PC-3 (cell line): ENCODE measurements at regions not wholly inside any gene's neighbourhood (a gene's known extent, or its start where the extent isn't known, plus 50 kb on each side); places are given as distances from the start of the nearest gene placed in this dataset.

ENCODE experiments used
- ATAC-seq: fragments of 200-7000 bp; cut with Tn5 transposase; 2 replicates; pipeline ENCODE4 v1.9.1; 2020; ENCODE audit warnings: mild to moderate bottlenecking, moderate library complexity
- BruUV-seq: library from RNA; stranded (reverse); fragments of 400-500 nt; replicated peaks from 2 replicates; lab custom pipeline; 2021; lab: Mats Ljungman, UMichigan
- CTCF ChIA-PET: fragments of 300-600 bp; sonication (Branson Sonifier 250); formaldehyde crosslinking; loops from one replicate; lab custom pipeline; 2022; ENCODE audit warnings: antibody characterized with exemption; lab: Charles Lee
- POLR2A ChIA-PET: fragments of 300-600 bp; sonication (Branson Sonifier 250); formaldehyde crosslinking; loops from one replicate; lab custom pipeline; 2022; ENCODE audit warnings: antibody characterized with exemption; ENCODE audit not compliant: unreplicated experiment; lab: Charles Lee
- DNase-seq: peaks from one replicate; pipeline ENCODE4 v3.0.0-alpha.2; 2015
- H2AFZ ChIP-seq: fragments of 300-600 bp; sonication (generic); 2 replicates; pipeline ENCODE4 v1.6.0; 2016; ENCODE audit warnings: antibody characterized with exemption, low read length
- H3F3A ChIP-seq: fragments of 300-600 bp; sonication (generic); one replicate; pipeline ENCODE4 v1.6.0; 2017; ENCODE audit warnings: antibody characterized with exemption, low read length, control low read depth, mild to moderate bottlenecking; ENCODE audit not compliant: unreplicated experiment
- H3K27ac ChIP-seq: fragments of 300-600 bp; sonication (generic); 2 replicates; pipeline ENCODE4 v1.5.1; 2016; ENCODE audit warnings: mild to moderate bottlenecking, low read length
- H3K27me3 ChIP-seq: fragments of 300-600 bp; sonication (generic); 2 replicates; pipeline ENCODE4 v1.6.1; 2016; ENCODE audit warnings: low read length, mixed read lengths
- H3K36me3 ChIP-seq: fragments of 300-600 bp; sonication (generic); 2 replicates; pipeline ENCODE4 v1.6.1; 2016; ENCODE audit warnings: low read depth, mixed run types, low read length, mixed read lengths
- H3K4me1 ChIP-seq: fragments of 300-600 bp; sonication (generic); 2 replicates; pipeline ENCODE4 v1.5.1; 2016; ENCODE audit warnings: low read length; ENCODE audit not compliant: insufficient read depth
- H3K4me2 ChIP-seq: fragments of 300-600 bp; sonication (generic); 2 replicates; pipeline ENCODE4 v1.6.0; 2016; ENCODE audit warnings: low read length
- H3K4me3 ChIP-seq: fragments of 300-600 bp; sonication (generic); 2 replicates; pipeline ENCODE4 v1.5.1; 2016; ENCODE audit warnings: mild to moderate bottlenecking, low read length, mixed read lengths
- H3K79me2 ChIP-seq: fragments of 300-600 bp; sonication (generic); 2 replicates; pipeline ENCODE4 v1.6.1; 2017; ENCODE audit warnings: low read length, mixed read lengths
- H3K9ac ChIP-seq: fragments of 300-600 bp; sonication (generic); 2 replicates; pipeline ENCODE4 v1.6.0; 2016; ENCODE audit warnings: mild to moderate bottlenecking, low read length
- H3K9me2 ChIP-seq: fragments of 300-600 bp; sonication (generic); replicated peaks from 2 replicates; pipeline ENCODE4 v1.6.1; 2016; ENCODE audit warnings: mixed run types, low read length, mixed read lengths
- H3K9me3 ChIP-seq: fragments of 300-600 bp; sonication (generic); 2 replicates; pipeline ENCODE4 v1.6.1; 2016; ENCODE audit warnings: low read length, mixed read lengths
- H4K20me1 ChIP-seq: fragments of 300-600 bp; sonication (generic); 2 replicates; pipeline ENCODE4 v1.6.1; 2016; ENCODE audit warnings: low read length, mixed read lengths
- EZH2 ChIP-seq: fragments of 300-600 bp; sonication (generic); IDR thresholded peaks from one replicate; pipeline ENCODE4 v1.6.1; 2017; ENCODE audit warnings: antibody characterized with exemption, mild to moderate bottlenecking, low read length; ENCODE audit not compliant: unreplicated experiment
- EZH2phosphoT487 ChIP-seq: fragments of 300-600 bp; sonication (generic); IDR thresholded peaks from 2 replicates; pipeline ENCODE4 v1.6.1; 2018; ENCODE audit warnings: mild to moderate bottlenecking, antibody characterized with exemption, low read length, borderline replicate concordance
- intact Hi-C: fragments of 100-400 bp; cut with micrococcal nuclease; formaldehyde crosslinking; loops from 2 replicates; pipeline ENCODE4 v1.9.0; 2023
- TF ChIP-seq, protein P1 (sequence below): fragments of 300-600 bp; sonication (generic); conservative IDR thresholded peaks from 2 replicates; pipeline ENCODE4 v1.5.1; 2017; ENCODE audit warnings: antibody characterized with exemption, low read depth, mild to moderate bottlenecking, low read length

DNA sequence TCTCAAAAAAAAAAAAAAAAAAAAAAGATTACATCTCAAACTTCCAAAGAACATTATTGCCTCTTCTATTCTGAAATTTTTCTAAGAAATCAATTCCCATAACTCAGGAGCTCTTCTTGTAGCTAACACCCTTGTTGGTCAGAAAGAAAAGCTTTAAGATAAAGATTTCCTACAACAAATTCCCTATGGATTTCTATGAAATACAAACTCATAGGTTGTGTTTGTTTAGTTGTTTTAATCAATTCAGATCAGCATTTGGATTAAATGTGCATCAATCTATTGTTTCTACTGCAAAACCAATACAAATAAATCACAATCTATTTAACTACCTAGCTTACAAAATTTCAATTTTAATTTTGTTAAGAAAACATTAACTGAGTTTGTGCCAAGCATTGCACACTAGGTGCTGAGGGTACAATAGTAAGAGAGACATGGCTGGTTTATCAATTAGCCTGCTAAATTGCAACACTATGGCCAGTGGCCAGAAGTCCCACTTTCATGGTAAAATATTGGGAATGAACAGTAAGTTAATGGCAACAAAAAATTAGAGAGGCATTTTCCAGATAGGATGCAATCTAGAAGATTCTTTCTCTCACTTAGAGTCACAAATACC lies 80.2 kb upstream of the MYCN start:
- Histone ChIP-seq H3K36me3 (no peaks in the 10 kb centered on the region), H3K9ac (no peak overlapping the region), H3K9me2 (no peaks in the 10 kb centered on the region), H3K4me1 (no peaks in the 10 kb centered on the region), H3K9me3 (no peaks in the 10 kb centered on the region), H4K20me1 (no peaks in the 10 kb centered on the region), H3K27me3 (no peaks in the 10 kb centered on the region), H3F3A (no peaks in the 10 kb centered on the region), H3K27ac (no peak overlapping the region), H3K4me2 (no peak overlapping the region), H2AFZ (no peak overlapping the region), H3K4me3 (no peak overlapping the region), H3K79me2 (no peaks in the 10 kb centered on the region)
- no peak for ATAC-seq
- BruUV-seq: no TSS peak
- CTCF ChIA-PET: no interaction called here
- POLR2A ChIA-PET: no interaction called here
- DNase-seq: no peak
- TF ChIP-seq EZH2phosphoT487 (no peak), EZH2 (no peak)
- TF ChIP-seq, protein P1, sequence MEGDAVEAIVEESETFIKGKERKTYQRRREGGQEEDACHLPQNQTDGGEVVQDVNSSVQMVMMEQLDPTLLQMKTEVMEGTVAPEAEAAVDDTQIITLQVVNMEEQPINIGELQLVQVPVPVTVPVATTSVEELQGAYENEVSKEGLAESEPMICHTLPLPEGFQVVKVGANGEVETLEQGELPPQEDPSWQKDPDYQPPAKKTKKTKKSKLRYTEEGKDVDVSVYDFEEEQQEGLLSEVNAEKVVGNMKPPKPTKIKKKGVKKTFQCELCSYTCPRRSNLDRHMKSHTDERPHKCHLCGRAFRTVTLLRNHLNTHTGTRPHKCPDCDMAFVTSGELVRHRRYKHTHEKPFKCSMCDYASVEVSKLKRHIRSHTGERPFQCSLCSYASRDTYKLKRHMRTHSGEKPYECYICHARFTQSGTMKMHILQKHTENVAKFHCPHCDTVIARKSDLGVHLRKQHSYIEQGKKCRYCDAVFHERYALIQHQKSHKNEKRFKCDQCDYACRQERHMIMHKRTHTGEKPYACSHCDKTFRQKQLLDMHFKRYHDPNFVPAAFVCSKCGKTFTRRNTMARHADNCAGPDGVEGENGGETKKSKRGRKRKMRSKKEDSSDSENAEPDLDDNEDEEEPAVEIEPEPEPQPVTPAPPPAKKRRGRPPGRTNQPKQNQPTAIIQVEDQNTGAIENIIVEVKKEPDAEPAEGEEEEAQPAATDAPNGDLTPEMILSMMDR: no peak
- intact Hi-C loops: no loop called here

DNA sequence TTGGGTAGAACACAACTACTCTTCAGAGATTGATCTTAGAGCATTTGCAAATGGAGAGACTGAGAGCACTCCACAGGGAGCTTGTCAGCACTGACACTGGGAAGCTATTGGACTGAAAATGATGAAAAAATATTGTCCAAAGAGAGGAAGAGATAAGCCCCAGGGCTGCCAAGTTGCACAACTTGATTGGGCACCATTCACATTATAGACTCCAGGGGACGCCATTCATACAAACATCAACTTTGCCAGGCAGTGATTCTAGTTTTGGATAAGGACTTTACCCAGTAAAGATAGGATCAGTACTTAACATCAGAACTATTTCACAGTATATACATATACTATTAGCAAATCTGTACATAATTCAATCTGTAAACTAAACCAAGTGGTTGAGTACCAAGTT lies 79.6 kb upstream of the MYCN start:
- ATAC-seq (no peak), DNase-seq (no peak)
- no peak overlapping the region for H3K4me2 ChIP-seq
- no peak overlapping the region for H3K27ac ChIP-seq
- H2AFZ ChIP-seq: no peak overlapping the region
- H3K79me2 ChIP-seq: no peaks in the 10 kb centered on the region
- CTCF ChIA-PET: no interaction called here
- no peaks in the 10 kb centered on the region for H3K36me3 ChIP-seq
- intact Hi-C loops: no loop called here
- POLR2A ChIA-PET: no interaction called here
- H3K4me3 ChIP-seq: no peak overlapping the region
- TF ChIP-seq, protein P1: no peak
- TF ChIP-seq EZH2phosphoT487 (no peak), EZH2 (no peak)
- H3K9me3 ChIP-seq: no peaks in the 10 kb centered on the region
- no peaks in the 10 kb centered on the region for H3K9me2 ChIP-seq
- H3K4me1 ChIP-seq: no peaks in the 10 kb centered on the region
- H3F3A ChIP-seq: no peaks in the 10 kb centered on the region
- H3K9ac ChIP-seq: no peak overlapping the region
- no peaks in the 10 kb centered on the region for H4K20me1 ChIP-seq
- no peaks in the 10 kb centered on the region for H3K27me3 ChIP-seq
- no TSS peak for BruUV-seq

DNA sequence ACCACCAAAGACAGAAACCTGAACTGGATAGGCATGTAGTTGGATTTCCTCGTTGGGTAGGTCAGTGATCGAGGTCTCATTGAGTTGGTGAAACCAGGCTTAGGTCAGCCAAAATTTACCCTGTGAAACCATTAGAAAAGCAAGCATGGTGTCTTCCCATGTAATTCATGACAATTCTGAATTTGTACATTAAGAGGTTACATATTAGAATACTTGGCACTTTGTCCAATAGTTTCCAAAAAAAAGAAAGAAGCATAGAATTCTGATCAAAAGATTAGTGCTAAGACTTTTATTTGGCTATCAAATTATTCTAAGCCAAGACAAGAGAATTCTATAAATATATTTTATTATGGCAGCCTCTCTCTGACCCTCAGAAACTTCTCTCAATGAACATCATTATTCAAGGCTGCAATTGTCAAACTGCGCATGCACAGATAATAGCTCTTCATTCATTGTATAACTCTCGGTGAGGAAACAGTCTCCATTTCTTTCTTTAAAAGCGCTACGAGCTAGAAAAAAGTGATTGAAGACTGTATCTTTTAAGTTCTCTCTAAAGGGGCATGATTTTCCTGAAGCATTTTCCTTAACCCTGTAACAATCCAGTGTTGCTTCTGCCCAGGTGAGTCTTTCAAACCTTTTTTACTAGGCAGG lies 79.1 kb upstream of the MYCN start:
- no peak for DNase-seq
- Histone ChIP-seq H3K27ac (no peak overlapping the region), H2AFZ (no peak overlapping the region), H3K4me2 (no peak overlapping the region), H3K9ac (no peak overlapping the region), H3K4me3 (no peak overlapping the region), H3K27me3 (no peaks in the 10 kb centered on the region), H3K79me2 (no peaks in the 10 kb centered on the region), H3K36me3 (no peaks in the 10 kb centered on the region), H3K9me3 (no peaks in the 10 kb centered on the region), H3K9me2 (no peaks in the 10 kb centered on the region), H3F3A (no peaks in the 10 kb centered on the region), H4K20me1 (no peaks in the 10 kb centered on the region), H3K4me1 (no peaks in the 10 kb centered on the region)
- ATAC-seq: no peak
- intact Hi-C loops: no loop called here
- CTCF ChIA-PET: no interaction called here
- POLR2A ChIA-PET: no interaction called here
- BruUV-seq: no TSS peak
- TF ChIP-seq EZH2: no peak
- TF ChIP-seq, protein P1: no peak
- no peak for TF ChIP-seq EZH2phosphoT487
